Inflammatory macrophage (primary cell): ENCODE measurements at regions not wholly inside any gene's neighbourhood (a gene's known extent, or its start where the extent isn't known, plus 50 kb on each side); places are given as distances from the start of the nearest gene placed in this dataset.

Experiments used
- DNase-seq, 2 donors: peaks; one replicate each; pipeline ENCODE4 v3.0.0-alpha.2; 2020 to 2022

GRCh38 chr22:49270595-49271368 lies 556.9 kb downstream of the BRD1 start:
- DNase-seq = no peak

- no peak for DNase-seq
Measured at GRCh38 chr22:49269928-49270327, 557.7 kb downstream of the BRD1 start.

GRCh38 chr22:49269371-49269770 lies 558.3 kb downstream of the BRD1 start:
- no peak for DNase-seq

DNA sequence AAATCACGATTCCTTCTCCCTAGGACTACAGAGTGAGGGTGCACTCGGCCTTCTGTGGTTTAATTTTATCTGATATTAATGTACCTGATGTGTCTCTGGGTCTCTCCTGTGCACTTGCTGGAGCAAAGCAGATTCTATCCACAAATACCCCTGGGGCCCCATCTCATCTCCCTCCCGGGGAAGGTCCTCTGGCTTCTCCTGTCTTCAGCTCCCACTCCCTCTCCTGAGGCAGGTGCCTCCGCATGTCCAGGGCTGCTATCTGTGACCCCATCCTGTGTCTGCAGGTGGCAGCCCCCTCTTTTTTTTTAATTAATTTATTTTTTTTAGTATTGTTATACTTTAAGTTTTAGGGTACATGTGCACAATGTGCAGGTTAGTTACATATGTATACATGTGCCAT lies 558.7 kb downstream of the BRD1 start:
- no peak for DNase-seq

DNA sequence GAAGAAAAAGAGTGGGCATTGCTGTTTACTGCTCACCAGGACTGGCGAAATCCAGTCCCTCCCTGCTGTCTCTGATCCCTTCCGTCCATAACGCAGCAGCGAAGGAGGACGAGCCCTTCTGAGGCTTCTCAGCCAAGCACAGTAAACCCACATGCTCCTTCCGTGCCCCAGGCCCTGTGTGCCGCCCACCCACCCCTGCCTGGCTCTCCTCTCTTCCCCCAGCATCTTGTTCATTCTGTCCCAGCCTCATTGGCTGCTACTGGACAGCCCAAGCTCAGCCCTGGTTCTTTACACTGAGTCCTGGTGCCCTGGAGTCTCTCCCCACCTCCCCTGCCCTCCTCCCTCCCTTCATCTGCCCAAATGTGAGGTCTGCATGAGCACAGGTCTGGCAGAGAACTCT lies 559.7 kb downstream of the BRD1 start:
- DNase-seq = no peak

DNA sequence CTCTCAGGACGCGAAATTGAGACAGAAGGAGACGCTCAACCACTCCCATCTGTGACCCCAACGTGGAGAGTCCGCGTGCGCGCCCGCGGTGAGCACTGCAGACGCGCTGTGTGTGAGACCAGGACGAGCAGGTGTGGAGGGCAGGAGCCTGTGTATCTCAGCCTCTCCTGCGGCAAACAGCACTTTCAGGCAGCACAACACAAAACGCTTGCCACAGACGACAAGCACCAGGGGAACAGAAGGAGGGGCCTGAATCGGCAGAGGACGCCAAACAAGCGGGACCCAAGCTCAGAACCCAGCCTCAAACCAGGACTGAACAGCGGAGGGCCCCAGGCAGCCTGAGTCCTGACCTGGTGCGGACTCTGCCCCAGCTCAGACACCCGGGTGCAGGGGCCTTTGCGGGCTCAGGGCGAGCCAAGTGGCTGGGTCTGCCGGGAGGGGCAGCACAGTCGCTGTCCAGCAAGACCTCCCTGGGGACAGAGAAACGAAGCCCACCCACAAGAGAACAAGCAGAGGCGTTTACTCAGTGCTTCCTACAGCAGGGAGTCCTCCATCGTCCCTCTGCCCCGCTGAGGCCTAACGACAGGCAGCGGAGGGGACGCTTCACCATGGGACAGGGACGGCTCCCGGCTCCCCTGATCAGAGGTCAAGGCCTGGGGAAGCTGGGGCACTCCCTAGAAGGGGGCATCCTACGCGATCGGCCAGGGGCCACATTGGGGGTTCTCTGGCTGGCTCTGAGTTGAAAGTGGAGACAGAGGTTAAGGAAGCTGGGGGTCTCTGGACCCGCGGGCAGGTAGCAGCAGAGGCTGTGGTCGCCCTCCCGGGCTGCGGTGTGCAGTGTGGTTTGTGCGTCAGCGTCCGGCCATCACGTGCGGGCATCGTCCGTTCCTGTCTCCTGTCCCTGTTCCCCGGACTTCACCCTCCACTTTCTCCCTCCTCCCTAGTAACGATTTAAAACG lies 560.8 kb downstream of the BRD1 start:
- DNase-seq = no peak

DNA sequence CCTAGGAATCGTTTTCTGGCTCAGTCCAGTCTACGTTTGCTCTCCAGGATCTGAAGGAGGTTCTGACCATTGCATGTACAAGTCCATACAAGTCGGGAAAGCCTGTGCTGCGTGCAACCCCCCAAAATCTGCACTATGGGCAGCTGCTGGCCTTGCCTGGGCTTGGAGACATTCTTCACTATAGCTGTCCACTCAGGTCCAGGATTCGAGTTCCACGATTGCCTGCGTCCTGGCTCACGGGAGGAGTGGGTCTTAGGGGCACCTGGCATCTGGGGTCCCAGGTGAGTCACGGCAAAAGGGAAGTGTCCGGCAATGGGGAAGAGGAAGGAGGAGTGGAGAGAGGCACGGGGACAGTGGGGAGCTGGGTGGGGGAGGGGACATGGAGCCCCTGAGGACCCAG lies 563.0 kb downstream of the BRD1 start:
- DNase-seq = no peak

- no peak for DNase-seq
Measured at GRCh38 chr22:49263101-49263500, 564.6 kb downstream of the BRD1 start.

- DNase-seq = no peak
Measured at GRCh38 chr22:49262167-49262566, 565.5 kb downstream of the BRD1 start.

DNA sequence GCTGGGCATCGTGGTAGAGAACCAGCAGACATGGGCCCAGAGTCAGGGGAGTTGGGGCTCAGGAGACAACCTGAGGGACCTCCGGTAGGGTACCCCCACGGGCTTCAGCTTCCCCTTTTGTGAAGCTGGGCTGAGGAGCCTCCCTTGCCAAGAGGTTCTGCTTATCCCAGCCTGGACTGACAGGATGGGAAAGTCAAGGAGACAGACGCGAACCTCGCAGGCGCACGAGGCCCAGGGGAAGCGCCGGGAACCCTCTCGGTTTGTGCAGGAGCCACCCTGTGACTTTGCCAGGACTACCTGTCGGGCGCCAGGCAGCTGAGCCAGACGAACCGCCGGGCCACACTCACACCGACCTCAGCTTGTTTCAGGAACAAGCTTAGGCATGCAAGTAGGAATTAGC lies 566.1 kb downstream of the BRD1 start:
- no peak for DNase-seq

GRCh38 chr22:49260681-49261580 lies 566.7 kb downstream of the BRD1 start:
- no peak for DNase-seq

DNA sequence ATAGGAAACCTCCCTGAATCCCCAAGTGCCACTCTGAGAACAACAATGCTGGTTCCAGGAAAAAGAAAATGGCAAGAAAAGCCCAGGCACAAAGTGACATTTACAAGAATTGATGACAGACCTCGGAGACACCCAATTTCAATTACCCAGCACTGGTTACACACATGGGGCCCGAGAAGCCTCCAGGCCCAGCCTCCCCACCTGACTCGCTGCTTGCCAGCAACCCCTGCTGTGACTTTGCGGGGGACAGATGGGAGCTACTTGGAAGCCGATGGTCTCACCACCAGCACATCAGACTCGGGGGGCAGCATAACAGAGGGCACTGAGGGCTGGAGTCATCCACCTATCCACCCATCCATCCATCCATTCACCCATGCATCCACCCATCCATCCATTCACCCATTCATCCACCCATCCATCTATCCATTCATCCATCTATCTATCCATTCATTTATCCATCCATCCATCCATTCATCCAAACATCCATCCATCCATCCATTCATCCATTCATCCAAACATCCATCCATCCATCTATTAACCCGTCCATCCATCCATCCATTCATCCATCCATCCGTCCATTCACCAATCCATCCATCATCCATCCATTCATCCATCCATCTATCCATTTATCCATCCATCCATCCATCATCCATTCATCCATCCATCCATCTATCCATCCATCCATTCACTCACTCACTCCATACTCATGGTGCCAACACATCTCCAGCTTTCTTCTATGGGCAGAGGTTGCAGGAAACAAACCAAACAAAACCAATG lies 567.6 kb downstream of the BRD1 start:
- DNase-seq = no peak

GRCh38 chr22:49258107-49259010 lies 569.3 kb downstream of the BRD1 start:
- DNase-seq = no peak

DNA sequence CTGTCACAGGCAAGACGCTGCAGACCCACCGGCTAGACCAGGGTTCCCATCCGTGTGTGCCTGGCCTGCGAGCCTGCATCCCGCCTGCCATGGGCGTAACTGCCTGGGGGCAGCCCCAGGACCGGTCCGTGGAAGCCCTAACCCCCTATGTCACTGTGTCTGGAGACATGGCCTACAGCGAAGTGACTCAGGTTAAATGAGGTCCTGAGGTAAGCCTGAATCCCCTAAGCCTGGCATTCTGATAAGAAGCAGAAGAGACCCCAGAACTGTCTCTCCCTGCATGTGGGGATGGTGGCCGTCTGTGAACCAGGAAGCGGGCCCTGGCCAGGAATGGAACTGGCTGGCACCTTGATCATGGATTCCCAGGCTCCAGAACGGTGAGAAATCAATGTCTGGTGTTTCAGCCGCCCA lies 570.1 kb downstream of the BRD1 start:
- no peak for DNase-seq

DNA sequence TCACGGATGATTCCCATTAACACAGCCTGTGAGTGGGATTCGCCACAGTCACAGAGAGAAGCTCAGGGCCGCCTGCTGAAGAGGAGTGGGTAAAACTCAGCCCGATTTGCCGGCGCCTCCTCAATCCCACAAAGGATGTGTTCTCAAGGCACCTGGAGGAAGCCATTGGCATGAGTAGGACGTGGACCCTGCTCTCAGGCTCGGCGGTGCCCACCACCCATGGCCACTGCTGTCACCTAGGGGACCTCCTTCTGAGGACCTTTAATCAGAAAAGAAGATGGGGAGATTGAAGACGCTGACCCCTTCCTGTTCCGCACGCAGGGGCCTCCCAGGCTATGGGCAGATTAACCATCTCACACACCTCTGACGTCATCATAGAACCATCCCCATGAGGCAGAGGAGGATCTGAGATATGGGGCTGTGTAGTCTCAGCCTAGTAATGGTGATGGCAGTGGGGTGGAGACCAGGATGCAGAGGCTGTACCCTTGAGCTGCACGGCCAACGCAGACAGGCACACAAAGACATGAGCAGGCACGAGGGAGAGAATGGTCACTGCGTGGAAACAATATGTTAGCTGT lies 571.8 kb downstream of the BRD1 start:
- DNase-seq = no peak

- no peak for DNase-seq
Measured at GRCh38 chr22:49255154-49255553, 572.5 kb downstream of the BRD1 start.

DNA sequence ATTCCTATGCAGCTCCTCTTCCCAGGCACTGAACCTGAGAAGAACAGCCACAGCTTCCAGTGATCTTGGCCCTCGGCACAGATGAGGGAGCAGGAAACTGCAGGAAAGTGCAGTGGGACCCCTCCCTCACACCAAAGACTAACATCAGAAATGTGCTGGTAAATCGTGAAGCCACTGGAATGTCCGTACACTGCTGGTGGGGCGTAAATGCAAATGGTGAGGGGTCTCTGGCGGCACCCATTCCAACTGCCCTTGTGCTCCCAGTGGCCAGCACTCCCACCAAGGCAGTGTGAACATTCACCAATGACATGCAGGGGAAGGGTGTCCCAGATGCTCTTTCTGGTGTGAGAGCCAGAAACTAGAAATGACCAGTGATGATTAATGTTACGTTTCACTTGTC lies 574.0 kb downstream of the BRD1 start:
- DNase-seq = no peak

GRCh38 chr22:49251371-49251770 lies 576.3 kb downstream of the BRD1 start:
- DNase-seq = no peak

- DNase-seq = no peak
Measured at GRCh38 chr22:49247194-49247924, 580.3 kb downstream of the BRD1 start.
